ENCODE measurements at regions not wholly inside any gene's neighbourhood (a gene's known extent, or its start where the extent isn't known, plus 50 kb on each side); places are given as distances from the start of the nearest gene placed in this dataset.
"Not testable (repeated sequence)": the region's sequence is repeated elsewhere in the genome, so short reads cannot be mapped to it uniquely, and the experiment has no call there.

- Histone ChIP-seq H3K36me3 (replicated peaks in 1 of 2; ENCODE audit: control extremely low read depth in 1 of 2, control insufficient read depth in 1 of 2, extremely low read depth in 1 of 2, insufficient read depth in 2 of 2, low read length in 1 of 2) (no peaks in the 10 kb centered on the region), H3K9ac (ENCODE audit: low read length) (no peak overlapping the region), H3K27me3 (replicated peaks in 1 of 4; ENCODE audit: control extremely low read depth in 1 of 4, control insufficient read depth in 3 of 4, insufficient read depth in 4 of 4, low read length in 3 of 4) (no peaks in the 10 kb centered on the region), H3K4me2 (replicated peaks; ENCODE audit: low read depth, low read length, poor library complexity, severe bottlenecking) (no peak overlapping the region), H3K27ac (ENCODE audit: low read length in 2 of 2) (no peak overlapping the region), H3K79me2 (ENCODE audit: control insufficient read depth, insufficient read depth, low read length) (no peaks in the 10 kb centered on the region), H3K4me1 (ENCODE audit: control insufficient read depth in 2 of 2, insufficient read depth in 2 of 2, low read length in 2 of 2) (no peaks in the 10 kb centered on the region), H2AFZ (ENCODE audit: insufficient read depth, low read depth, low read length, poor library complexity, severe bottlenecking) (no peak overlapping the region), H3K9me3 (ENCODE audit: control extremely low read depth in 1 of 3, control insufficient read depth in 2 of 3, insufficient read depth in 1 of 3, low read length in 2 of 3) (peaks cover 0 to 33% (median 0%) of the 10 kb centered on the region in 3 donors), H3K4me3 (ENCODE audit: control extremely low read depth in 1 of 5, extremely low read depth in 1 of 5, insufficient read depth in 1 of 5, low read depth in 2 of 5, low read length in 4 of 5) (no peak overlapping the region), H4K20me1 (ENCODE audit: control insufficient read depth, insufficient read depth, low read length, poor library complexity, severe bottlenecking) (no peaks in the 10 kb centered on the region)
- CTCF ChIA-PET, result no interaction called here
- POLR2A ChIA-PET, result no interaction called here
- DNase-seq (no peak), ATAC-seq (ENCODE audit: low read depth) (no peak)
- H3K9me3 Mint-ChIP-seq (ENCODE audit: insufficient read depth), result no peaks in the 10 kb centered on the region
- peaks cover 3% of the 10 kb centered on the region for H3K27me3 Mint-ChIP-seq
- no peak overlapping the region for H3K27ac Mint-ChIP-seq
- intact Hi-C loops (cut with micrococcal nuclease), result no loop called here
- TF ChIP-seq CTCF (IDR thresholded peaks at IDR 0.05), result no peak
- TF ChIP-seq EZH2 (IDR thresholded peaks at IDR 0.05; ENCODE audit: borderline replicate concordance, insufficient read depth, low read depth, low read length, poor library complexity, severe bottlenecking), result no peak
- H3K4me1 Mint-ChIP-seq, result no peaks in the 10 kb centered on the region
- no peak overlapping the region for H3K4me3 Mint-ChIP-seq
- WGBS (ENCODE audit: insufficient coverage), result 84% methylated on average over 15 of the region's 15 CpGs
Observed at GRCh38 chr6:168841609-168842278, 400.8 kb downstream of the SMOC2 start.

- H3K4me1 ChIP-seq (ENCODE audit: control insufficient read depth in 2 of 2, insufficient read depth in 2 of 2, low read length in 2 of 2); H3K27me3 Mint-ChIP-seq; intact Hi-C loops (cut with micrococcal nuclease); H3K4me3 Mint-ChIP-seq; H3K4me1 Mint-ChIP-seq; H3K36me3 ChIP-seq (replicated peaks in 1 of 2; ENCODE audit: control extremely low read depth in 1 of 2, control insufficient read depth in 1 of 2, extremely low read depth in 1 of 2, insufficient read depth in 2 of 2, low read length in 1 of 2); POLR2A ChIA-PET; ATAC-seq (ENCODE audit: low read depth); H2AFZ ChIP-seq (ENCODE audit: insufficient read depth, low read depth, low read length, poor library complexity, severe bottlenecking); H3K9ac ChIP-seq (ENCODE audit: low read length); H3K4me3 ChIP-seq (ENCODE audit: control extremely low read depth in 1 of 5, extremely low read depth in 1 of 5, insufficient read depth in 1 of 5, low read depth in 2 of 5, low read length in 4 of 5); H3K27ac Mint-ChIP-seq; H3K79me2 ChIP-seq (ENCODE audit: control insufficient read depth, insufficient read depth, low read length); H3K27me3 ChIP-seq (replicated peaks in 1 of 4; ENCODE audit: control extremely low read depth in 1 of 4, control insufficient read depth in 3 of 4, insufficient read depth in 4 of 4, low read length in 3 of 4); H4K20me1 ChIP-seq (ENCODE audit: control insufficient read depth, insufficient read depth, low read length, poor library complexity, severe bottlenecking); CTCF ChIA-PET; H3K27ac ChIP-seq (ENCODE audit: low read length in 2 of 2); H3K4me2 ChIP-seq (replicated peaks; ENCODE audit: low read depth, low read length, poor library complexity, severe bottlenecking); H3K9me3 Mint-ChIP-seq (ENCODE audit: insufficient read depth): not testable (repeated sequence)
- DNase-seq, result peak; percentile 42
- WGBS (ENCODE audit: insufficient coverage), result 89% methylated on average over 32 of the region's 40 CpGs
- peaks cover 0 to 33% (median 0%) of the 10 kb centered on the region in 3 donors for H3K9me3 ChIP-seq (ENCODE audit: control extremely low read depth in 1 of 3, control insufficient read depth in 2 of 3, insufficient read depth in 1 of 3, low read length in 2 of 3)
Observed at GRCh38 chr6:168840932-168841331, 399.9 kb downstream of the SMOC2 start.

DNA sequence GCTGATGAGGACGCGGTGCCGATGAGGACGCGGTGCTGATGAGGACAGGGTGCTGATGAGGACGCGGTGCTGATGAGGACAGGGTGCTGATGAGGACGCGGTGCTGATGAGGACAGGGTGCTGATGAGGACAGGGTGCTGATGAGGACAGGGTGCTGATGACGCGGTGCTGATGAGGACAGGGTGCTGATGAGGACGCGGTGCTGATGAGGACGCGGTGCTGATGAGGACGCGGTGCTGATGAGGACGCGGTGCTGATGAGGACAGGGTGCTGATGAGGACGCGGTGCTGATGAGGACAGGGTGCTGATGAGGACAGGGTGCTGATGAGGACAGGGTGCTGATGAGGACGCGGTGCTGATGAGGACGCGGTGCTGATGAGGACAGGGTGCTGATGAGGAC, 399.3 kb downstream of the SMOC2 start:
- H3K4me3 Mint-ChIP-seq; intact Hi-C loops (cut with micrococcal nuclease); H2AFZ ChIP-seq (ENCODE audit: insufficient read depth, low read depth, low read length, poor library complexity, severe bottlenecking); H3K4me2 ChIP-seq (replicated peaks; ENCODE audit: low read depth, low read length, poor library complexity, severe bottlenecking); DNase-seq; ATAC-seq (ENCODE audit: low read depth); H3K4me1 ChIP-seq (ENCODE audit: control insufficient read depth in 2 of 2, insufficient read depth in 2 of 2, low read length in 2 of 2); H3K4me1 Mint-ChIP-seq; POLR2A ChIA-PET; H3K27me3 Mint-ChIP-seq; H3K27ac Mint-ChIP-seq; H4K20me1 ChIP-seq (ENCODE audit: control insufficient read depth, insufficient read depth, low read length, poor library complexity, severe bottlenecking); H3K27ac ChIP-seq (ENCODE audit: low read length in 2 of 2); CTCF ChIA-PET; H3K9ac ChIP-seq (ENCODE audit: low read length); H3K79me2 ChIP-seq (ENCODE audit: control insufficient read depth, insufficient read depth, low read length); H3K36me3 ChIP-seq (replicated peaks in 1 of 2; ENCODE audit: control extremely low read depth in 1 of 2, control insufficient read depth in 1 of 2, extremely low read depth in 1 of 2, insufficient read depth in 2 of 2, low read length in 1 of 2); H3K9me3 Mint-ChIP-seq (ENCODE audit: insufficient read depth); H3K4me3 ChIP-seq (ENCODE audit: control extremely low read depth in 1 of 5, extremely low read depth in 1 of 5, insufficient read depth in 1 of 5, low read depth in 2 of 5, low read length in 4 of 5); H3K27me3 ChIP-seq (replicated peaks in 1 of 4; ENCODE audit: control extremely low read depth in 1 of 4, control insufficient read depth in 3 of 4, insufficient read depth in 4 of 4, low read length in 3 of 4): not testable (repeated sequence)
- 95% methylated on average over 8 of the region's 25 CpGs for WGBS (ENCODE audit: insufficient coverage)
- peaks cover 0 to 33% (median 0%) of the 10 kb centered on the region in 3 donors for H3K9me3 ChIP-seq (ENCODE audit: control extremely low read depth in 1 of 3, control insufficient read depth in 2 of 3, insufficient read depth in 1 of 3, low read length in 2 of 3)

Data from B cell (primary cell).